ENCODE measurements at regions not wholly inside any gene's neighbourhood (a gene's known extent, or its start where the extent isn't known, plus 50 kb on each side); places are given as distances from the start of the nearest gene placed in this dataset.

DNA sequence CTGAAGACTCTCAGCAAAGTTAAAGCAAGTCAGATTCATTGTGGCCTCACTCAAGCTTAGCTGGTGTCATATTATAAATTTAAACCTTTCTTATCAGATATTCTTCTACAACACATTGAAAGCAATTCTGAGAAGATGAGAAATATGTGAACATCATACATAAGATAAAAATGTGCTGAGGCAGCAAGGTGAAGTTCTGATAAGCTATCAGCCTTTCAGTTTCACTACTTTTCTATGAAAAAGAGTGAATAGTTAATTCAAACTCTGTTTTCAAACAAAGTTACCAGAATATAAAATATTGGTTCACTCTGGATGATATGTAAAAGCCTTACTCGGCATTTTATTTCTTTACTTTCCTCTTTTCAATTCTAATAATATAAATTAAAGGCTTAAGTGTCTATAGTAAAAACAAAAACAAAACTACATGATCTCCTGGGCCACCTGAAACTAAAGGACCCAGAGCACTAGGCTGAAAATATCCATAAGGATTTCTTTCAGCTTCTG, 824.4 kb downstream of the MTRR start:
- no peak overlapping the region for H2AFZ ChIP-seq (ENCODE audit: low read depth, low read length, severe bottlenecking)
- H3K9me2 ChIP-seq (replicated peaks; ENCODE audit: insufficient read depth, low read length): no peaks in the 10 kb centered on the region
- H3K9ac ChIP-seq (ENCODE audit: low read length): no peak overlapping the region
- no peaks in the 10 kb centered on the region for H3F3A ChIP-seq (ENCODE audit: insufficient read depth)
- H4K20me1 ChIP-seq (ENCODE audit: low read depth, low read length): no peaks in the 10 kb centered on the region
- H3K36me3 ChIP-seq (ENCODE audit: low read length): no peaks in the 10 kb centered on the region
- no peaks in the 10 kb centered on the region for H3K9me3 ChIP-seq (ENCODE audit: insufficient read depth, low read length)
- TF ChIP-seq, protein P1, sequence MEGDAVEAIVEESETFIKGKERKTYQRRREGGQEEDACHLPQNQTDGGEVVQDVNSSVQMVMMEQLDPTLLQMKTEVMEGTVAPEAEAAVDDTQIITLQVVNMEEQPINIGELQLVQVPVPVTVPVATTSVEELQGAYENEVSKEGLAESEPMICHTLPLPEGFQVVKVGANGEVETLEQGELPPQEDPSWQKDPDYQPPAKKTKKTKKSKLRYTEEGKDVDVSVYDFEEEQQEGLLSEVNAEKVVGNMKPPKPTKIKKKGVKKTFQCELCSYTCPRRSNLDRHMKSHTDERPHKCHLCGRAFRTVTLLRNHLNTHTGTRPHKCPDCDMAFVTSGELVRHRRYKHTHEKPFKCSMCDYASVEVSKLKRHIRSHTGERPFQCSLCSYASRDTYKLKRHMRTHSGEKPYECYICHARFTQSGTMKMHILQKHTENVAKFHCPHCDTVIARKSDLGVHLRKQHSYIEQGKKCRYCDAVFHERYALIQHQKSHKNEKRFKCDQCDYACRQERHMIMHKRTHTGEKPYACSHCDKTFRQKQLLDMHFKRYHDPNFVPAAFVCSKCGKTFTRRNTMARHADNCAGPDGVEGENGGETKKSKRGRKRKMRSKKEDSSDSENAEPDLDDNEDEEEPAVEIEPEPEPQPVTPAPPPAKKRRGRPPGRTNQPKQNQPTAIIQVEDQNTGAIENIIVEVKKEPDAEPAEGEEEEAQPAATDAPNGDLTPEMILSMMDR (IDR thresholded peaks at IDR 0.05; ENCODE audit: insufficient read depth, low read length, poor library complexity, severe bottlenecking): no peak
- no peak for TF ChIP-seq EZH2phosphoT487 (conservative IDR thresholded peaks at IDR 0.05; ENCODE audit: low read length)
- H3K27ac ChIP-seq (ENCODE audit: low read depth, low read length): no peak overlapping the region
- no peaks in the 10 kb centered on the region for H3K27me3 ChIP-seq (ENCODE audit: low read length)
- no peak overlapping the region for H3K4me2 ChIP-seq (ENCODE audit: low read depth, low read length, poor library complexity, severe bottlenecking)
- no peaks in the 10 kb centered on the region for H3K79me2 ChIP-seq (ENCODE audit: insufficient read depth, low read length)
- H3K4me3 ChIP-seq (ENCODE audit: insufficient read depth, low read length, poor library complexity, severe bottlenecking): no peak overlapping the region

- no peak overlapping the region for H3K4me2 ChIP-seq (ENCODE audit: low read depth, low read length, poor library complexity, severe bottlenecking)
- no peak overlapping the region for H3K4me3 ChIP-seq (ENCODE audit: insufficient read depth, low read length, poor library complexity, severe bottlenecking)
- H2AFZ ChIP-seq (ENCODE audit: low read depth, low read length, severe bottlenecking): no peak overlapping the region
- no peaks in the 10 kb centered on the region for H3K36me3 ChIP-seq (ENCODE audit: low read length)
- no peaks in the 10 kb centered on the region for H3K27me3 ChIP-seq (ENCODE audit: low read length)
- no peaks in the 10 kb centered on the region for H3F3A ChIP-seq (ENCODE audit: insufficient read depth)
- no peaks in the 10 kb centered on the region for H4K20me1 ChIP-seq (ENCODE audit: low read depth, low read length)
- H3K27ac ChIP-seq (ENCODE audit: low read depth, low read length): no peak overlapping the region
- no peaks in the 10 kb centered on the region for H3K9me2 ChIP-seq (replicated peaks; ENCODE audit: insufficient read depth, low read length)
- no peaks in the 10 kb centered on the region for H3K9me3 ChIP-seq (ENCODE audit: insufficient read depth, low read length)
- no peaks in the 10 kb centered on the region for H3K79me2 ChIP-seq (ENCODE audit: insufficient read depth, low read length)
- TF ChIP-seq EZH2phosphoT487 (conservative IDR thresholded peaks at IDR 0.05; ENCODE audit: low read length): no peak
- TF ChIP-seq, protein P1 (IDR thresholded peaks at IDR 0.05; ENCODE audit: insufficient read depth, low read length, poor library complexity, severe bottlenecking): no peak
- H3K9ac ChIP-seq (ENCODE audit: low read length): no peak overlapping the region
Measured at GRCh38 chr5:8694545-8694944, 825.6 kb downstream of the MTRR start.

- H3F3A ChIP-seq (ENCODE audit: insufficient read depth): no peaks in the 10 kb centered on the region
- H3K27ac ChIP-seq (ENCODE audit: low read depth, low read length): no peak overlapping the region
- H3K9me2 ChIP-seq (replicated peaks; ENCODE audit: insufficient read depth, low read length): no peaks in the 10 kb centered on the region
- H3K79me2 ChIP-seq (ENCODE audit: insufficient read depth, low read length): no peaks in the 10 kb centered on the region
- H3K27me3 ChIP-seq (ENCODE audit: low read length): no peaks in the 10 kb centered on the region
- no peak overlapping the region for H3K4me3 ChIP-seq (ENCODE audit: insufficient read depth, low read length, poor library complexity, severe bottlenecking)
- no peaks in the 10 kb centered on the region for H3K9me3 ChIP-seq (ENCODE audit: insufficient read depth, low read length)
- H2AFZ ChIP-seq (ENCODE audit: low read depth, low read length, severe bottlenecking): no peak overlapping the region
- TF ChIP-seq, protein P1 (IDR thresholded peaks at IDR 0.05; ENCODE audit: insufficient read depth, low read length, poor library complexity, severe bottlenecking): no peak
- no peak for TF ChIP-seq EZH2phosphoT487 (conservative IDR thresholded peaks at IDR 0.05; ENCODE audit: low read length)
- H4K20me1 ChIP-seq (ENCODE audit: low read depth, low read length): no peaks in the 10 kb centered on the region
- no peak overlapping the region for H3K9ac ChIP-seq (ENCODE audit: low read length)
- no peak overlapping the region for H3K4me2 ChIP-seq (ENCODE audit: low read depth, low read length, poor library complexity, severe bottlenecking)
- no peaks in the 10 kb centered on the region for H3K36me3 ChIP-seq (ENCODE audit: low read length)
Measured at GRCh38 chr5:8695902-8696845, 827.2 kb downstream of the MTRR start.
